K562 (cell line): ENCODE measurements at regions not wholly inside any gene's neighbourhood (a gene's known extent, or its start where the extent isn't known, plus 50 kb on each side); places are given as distances from the start of the nearest gene placed in this dataset.

Experiments
- BRD4 ChIP-seq: fragments of 200-600 bp; sonication (generic); IDR thresholded peaks from 2 replicates; pipeline ENCODE4 v1.6.1; 2017; ENCODE audit warnings: inconsistent platforms
- CREM ChIP-seq: IDR thresholded peaks from 2 replicates; pipeline ENCODE4 v1.6.1; 2014; ENCODE audit warnings: antibody characterized with exemption, low read depth
- DNMT1 ChIP-seq: fragments of 450-650 bp; IDR thresholded peaks from 2 replicates; pipeline ENCODE4 v1.6.1; 2016; ENCODE audit warnings: antibody characterized with exemption, mild to moderate bottlenecking
- GTF2B ChIP-seq: IDR thresholded peaks from 2 replicates; pipeline ENCODE4 v1.6.1; 2011; ENCODE audit not compliant: insufficient read length; ENCODE audit errors: extremely low read depth
- HES1 ChIP-seq: fragments of 450-650 bp; IDR thresholded peaks from 2 replicates; pipeline ENCODE4 v1.6.1; 2016; ENCODE audit warnings: low read depth, mild to moderate bottlenecking, moderate library complexity
- ILF3 ChIP-seq: fragments of 450-650 bp; IDR thresholded peaks from 2 replicates; pipeline ENCODE4 v1.6.1; 2018; ENCODE audit warnings: antibody characterized with exemption, mild to moderate bottlenecking, moderate library complexity, borderline replicate concordance
- KDM4B ChIP-seq, 2 experiments: fragments of 450-650 bp in 1 of 2; sonication (generic) in 1 of 2; IDR thresholded peaks; 2 replicates each; pipeline ENCODE4 v1.6.1; 2016 to 2017; ENCODE audit warnings: borderline replicate concordance in 2 of 2, antibody characterized with exemption in 1 of 2, low read depth in 1 of 2, mild to moderate bottlenecking in 1 of 2
- KLF6 ChIP-seq: fragments of 250-450 bp; sonication (Bioruptor Pico); IDR thresholded peaks from 2 replicates; pipeline ENCODE4 v1.4.0; 2020; ENCODE audit warnings: mild to moderate bottlenecking, moderate library complexity, borderline replicate concordance
- NCOA4 ChIP-seq: fragments of 450-650 bp; IDR thresholded peaks from 2 replicates; pipeline ENCODE4 v1.6.1; 2018; ENCODE audit warnings: mild to moderate bottlenecking; ENCODE audit not compliant: partially characterized antibody
- NFE2 ChIP-seq: IDR thresholded peaks from 2 replicates; pipeline ENCODE4 v1.6.1; 2014; ENCODE audit warnings: antibody characterized with exemption, low read depth
- SAFB2 ChIP-seq: fragments of 200-400 bp; formaldehyde crosslinking; IDR thresholded peaks from 2 replicates; pipeline ENCODE4 v1.6.1; 2018; ENCODE audit warnings: borderline replicate concordance, low read length, low read depth, moderate library complexity; ENCODE audit not compliant: severe bottlenecking
- TRIM24 ChIP-seq, 2 experiments: fragments of 450-650 bp; IDR thresholded peaks; 2 replicates each; pipeline ENCODE4 v1.6.1; 2016
- ZC3H11A ChIP-seq: IDR thresholded peaks from 2 replicates; pipeline ENCODE4 v1.6.1; 2012; ENCODE audit warnings: low read depth, low read length, improper control_type of control experiment
- ZEB2 ChIP-seq: fragments of 450-650 bp; IDR thresholded peaks from 2 replicates; pipeline ENCODE4 v1.6.1; 2016
- ZNF24 ChIP-seq: fragments of 450-650 bp; IDR thresholded peaks from 2 replicates; pipeline ENCODE4 v1.6.1; 2016
- ZNF316 ChIP-seq: fragments of 450-650 bp; IDR thresholded peaks from 2 replicates; pipeline ENCODE4 v1.6.1; 2016
- ZZZ3 ChIP-seq: fragments of 450-650 bp; IDR thresholded peaks from 2 replicates; pipeline ENCODE4 v1.6.1; 2016; ENCODE audit warnings: antibody characterized with exemption, mild to moderate bottlenecking, moderate library complexity
- TF ChIP-seq, protein P1 (sequence below): IDR thresholded peaks from 2 replicates; pipeline ENCODE4 v1.6.1; 2012; ENCODE audit warnings: low read depth, low read length, improper control_type of control experiment, borderline replicate concordance
- TF ChIP-seq, protein P2 (sequence below), 2 experiments: fragments of 450-650 bp; IDR thresholded peaks; 2 replicates each; pipeline ENCODE4 v1.6.1; 2016; ENCODE audit warnings: mild to moderate bottlenecking in 2 of 2, borderline replicate concordance in 1 of 2, low read depth in 1 of 2, moderate library complexity in 1 of 2

DNA sequence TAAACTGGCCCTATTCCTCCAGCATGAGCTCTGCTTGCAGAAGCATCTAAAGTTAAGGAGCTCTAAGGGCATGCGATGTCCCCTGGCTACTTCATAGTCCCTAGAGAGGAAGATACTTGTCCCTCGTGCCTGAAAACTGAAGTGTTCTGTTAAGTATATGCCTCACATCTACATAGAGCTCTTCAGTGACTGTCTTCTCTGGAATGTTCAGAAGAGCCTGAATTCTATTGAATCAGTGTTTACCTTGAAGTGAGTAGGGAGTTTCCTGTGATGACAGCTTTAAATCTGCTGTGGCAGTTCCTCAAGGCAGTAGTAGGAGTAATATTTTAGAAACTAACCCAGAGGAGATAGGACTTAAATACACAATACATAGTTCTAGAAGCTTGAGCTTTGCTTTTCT is 111.2 kb downstream of the ZNF518B start (continued):
- no peak for TF ChIP-seq SAFB2
- no peak for TF ChIP-seq ZZZ3
- no peak for TF ChIP-seq KLF6
- TF ChIP-seq ZEB2 = peak; percentile 50; the same call in 1 of the 2 replicates
- no peak for TF ChIP-seq NFE2
- peak; percentile 9; the same call in 1 of the 2 replicates for TF ChIP-seq ZNF24
- TF ChIP-seq BRD4 = no peak
- TF ChIP-seq DNMT1 = no peak
- no peak for TF ChIP-seq GTF2B
- TF ChIP-seq CREM = no peak
- no peak for TF ChIP-seq HES1
- no peak for TF ChIP-seq ZNF316
- TF ChIP-seq NCOA4 = no peak
- TF ChIP-seq TRIM24 (IDR thresholded peaks at IDR 0.05) = no peak
- no peak for TF ChIP-seq KDM4B (IDR thresholded peaks at IDR 0.05; ENCODE audit: borderline replicate concordance in 2 of 2, low read depth in 1 of 2)
- TF ChIP-seq ILF3 = no peak
- TF ChIP-seq, protein P1, sequence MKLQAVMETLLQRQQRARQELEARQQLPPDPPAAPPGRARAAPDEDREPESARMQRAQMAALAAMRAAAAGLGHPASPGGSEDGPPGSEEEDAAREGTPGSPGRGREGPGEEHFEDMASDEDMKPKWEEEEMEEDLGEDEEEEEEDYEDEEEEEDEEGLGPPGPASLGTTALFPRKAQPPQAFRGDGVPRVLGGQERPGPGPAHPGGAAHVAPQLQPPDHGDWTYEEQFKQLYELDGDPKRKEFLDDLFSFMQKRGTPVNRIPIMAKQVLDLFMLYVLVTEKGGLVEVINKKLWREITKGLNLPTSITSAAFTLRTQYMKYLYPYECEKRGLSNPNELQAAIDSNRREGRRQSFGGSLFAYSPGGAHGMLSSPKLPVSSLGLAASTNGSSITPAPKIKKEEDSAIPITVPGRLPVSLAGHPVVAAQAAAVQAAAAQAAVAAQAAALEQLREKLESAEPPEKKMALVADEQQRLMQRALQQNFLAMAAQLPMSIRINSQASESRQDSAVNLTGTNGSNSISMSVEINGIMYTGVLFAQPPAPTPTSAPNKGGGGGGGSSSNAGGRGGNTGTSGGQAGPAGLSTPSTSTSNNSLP = no peak
- TF ChIP-seq, protein P2, sequence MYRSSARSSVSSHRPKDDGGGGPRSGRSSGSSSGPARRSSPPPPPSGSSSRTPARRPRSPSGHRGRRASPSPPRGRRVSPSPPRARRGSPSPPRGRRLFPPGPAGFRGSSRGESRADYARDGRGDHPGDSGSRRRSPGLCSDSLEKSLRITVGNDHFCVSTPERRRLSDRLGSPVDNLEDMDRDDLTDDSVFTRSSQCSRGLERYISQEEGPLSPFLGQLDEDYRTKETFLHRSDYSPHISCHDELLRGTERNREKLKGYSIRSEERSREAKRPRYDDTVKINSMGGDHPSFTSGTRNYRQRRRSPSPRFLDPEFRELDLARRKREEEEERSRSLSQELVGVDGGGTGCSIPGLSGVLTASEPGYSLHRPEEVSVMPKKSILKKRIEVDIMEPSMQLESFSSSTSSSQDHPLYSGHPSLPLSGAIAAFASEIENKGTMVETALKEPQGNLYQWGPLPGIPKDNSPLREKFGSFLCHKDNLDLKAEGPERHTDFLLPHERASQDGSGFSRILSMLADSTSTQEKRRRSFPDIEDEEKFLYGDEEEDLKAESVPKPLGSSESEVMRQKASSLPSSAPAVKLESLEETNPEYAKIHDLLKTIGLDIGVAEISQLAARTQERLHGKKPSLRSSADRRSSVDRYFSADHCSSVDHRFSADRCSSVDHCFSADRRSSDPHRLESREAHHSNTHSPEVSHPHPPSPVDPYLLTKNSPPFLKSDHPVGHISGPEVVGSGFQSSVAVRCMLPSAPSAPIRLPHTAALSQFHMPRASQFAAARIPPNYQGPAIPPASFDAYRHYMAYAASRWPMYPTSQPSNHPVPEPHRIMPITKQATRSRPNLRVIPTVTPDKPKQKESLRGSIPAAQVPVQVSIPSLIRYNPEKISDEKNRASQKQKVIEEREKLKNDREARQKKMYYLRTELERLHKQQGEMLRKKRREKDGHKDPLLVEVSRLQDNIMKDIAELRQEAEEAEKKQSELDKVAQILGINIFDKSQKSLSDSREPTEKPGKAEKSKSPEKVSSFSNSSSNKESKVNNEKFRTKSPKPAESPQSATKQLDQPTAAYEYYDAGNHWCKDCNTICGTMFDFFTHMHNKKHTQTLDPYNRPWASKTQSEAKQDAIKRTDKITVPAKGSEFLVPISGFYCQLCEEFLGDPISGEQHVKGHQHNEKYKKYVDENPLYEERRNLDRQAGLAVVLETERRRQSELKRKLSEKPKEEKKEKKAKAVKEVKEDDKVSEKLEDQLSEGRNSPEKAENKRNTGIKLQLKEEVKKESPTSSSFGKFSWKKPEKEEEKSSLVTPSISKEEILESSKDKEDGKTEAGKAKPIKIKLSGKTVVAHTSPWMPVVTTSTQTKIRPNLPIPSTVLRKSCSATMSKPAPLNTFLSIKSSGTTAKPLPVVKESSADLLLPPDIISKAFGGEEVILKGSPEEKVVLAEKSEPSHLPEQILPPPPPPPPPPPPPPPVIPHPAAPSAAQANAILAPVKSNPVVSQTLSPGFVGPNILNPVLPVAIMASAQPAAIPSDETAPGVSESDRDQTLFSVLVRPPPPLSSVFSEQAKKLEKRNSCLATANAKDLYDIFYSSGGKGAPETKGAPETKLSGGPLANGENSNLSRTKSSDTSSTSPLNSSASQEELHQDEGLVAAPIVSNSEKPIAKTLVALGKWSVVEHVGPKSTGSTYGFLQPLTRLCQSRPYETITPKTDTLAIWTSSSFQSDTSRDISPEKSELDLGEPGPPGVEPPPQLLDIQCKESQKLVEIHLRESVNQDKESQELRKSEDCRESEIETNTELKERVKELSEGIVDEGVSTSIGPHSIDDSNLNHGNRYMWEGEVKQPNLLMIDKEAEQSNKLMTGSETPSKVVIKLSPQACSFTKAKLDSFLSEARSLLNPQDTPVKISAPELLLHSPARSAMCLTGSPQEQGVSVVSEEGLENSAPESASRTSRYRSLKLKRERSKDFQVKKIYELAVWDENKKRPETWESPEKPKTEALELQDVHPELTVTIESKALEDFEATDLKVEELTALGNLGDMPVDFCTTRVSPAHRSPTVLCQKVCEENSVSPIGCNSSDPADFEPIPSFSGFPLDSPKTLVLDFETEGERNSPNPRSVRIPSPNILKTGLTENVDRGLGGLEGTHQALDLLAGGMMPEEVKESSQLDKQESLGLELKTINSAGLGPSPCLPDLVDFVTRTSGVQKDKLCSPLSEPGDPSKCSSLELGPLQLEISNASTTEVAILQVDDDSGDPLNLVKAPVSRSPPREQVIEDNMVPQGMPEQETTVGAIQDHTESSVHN (IDR thresholded peaks at IDR 0.05; ENCODE audit: borderline replicate concordance in 1 of 2, low read depth in 1 of 2) = no peak
- no peak for TF ChIP-seq ZC3H11A
